AG10803 (cell line): ENCODE measurements at regions not wholly inside any gene's neighbourhood (a gene's known extent, or its start where the extent isn't known, plus 50 kb on each side); places are given as distances from the start of the nearest gene placed in this dataset.

Source experiments
- DNase-seq: peaks from one replicate; pipeline ENCODE4 v3.0.0; 2010; ENCODE audit warnings: low read depth
- H3K4me3 ChIP-seq: 2 replicates; pipeline ENCODE4 v1.5.1; 2011; ENCODE audit warnings: mild to moderate bottlenecking, low read length, control low read depth
- TF ChIP-seq, protein P1 (sequence below): conservative IDR thresholded peaks from 2 replicates; pipeline ENCODE4 v1.5.1; 2011; ENCODE audit warnings: mild to moderate bottlenecking, low read length, control low read depth, inconsistent platforms

DNA sequence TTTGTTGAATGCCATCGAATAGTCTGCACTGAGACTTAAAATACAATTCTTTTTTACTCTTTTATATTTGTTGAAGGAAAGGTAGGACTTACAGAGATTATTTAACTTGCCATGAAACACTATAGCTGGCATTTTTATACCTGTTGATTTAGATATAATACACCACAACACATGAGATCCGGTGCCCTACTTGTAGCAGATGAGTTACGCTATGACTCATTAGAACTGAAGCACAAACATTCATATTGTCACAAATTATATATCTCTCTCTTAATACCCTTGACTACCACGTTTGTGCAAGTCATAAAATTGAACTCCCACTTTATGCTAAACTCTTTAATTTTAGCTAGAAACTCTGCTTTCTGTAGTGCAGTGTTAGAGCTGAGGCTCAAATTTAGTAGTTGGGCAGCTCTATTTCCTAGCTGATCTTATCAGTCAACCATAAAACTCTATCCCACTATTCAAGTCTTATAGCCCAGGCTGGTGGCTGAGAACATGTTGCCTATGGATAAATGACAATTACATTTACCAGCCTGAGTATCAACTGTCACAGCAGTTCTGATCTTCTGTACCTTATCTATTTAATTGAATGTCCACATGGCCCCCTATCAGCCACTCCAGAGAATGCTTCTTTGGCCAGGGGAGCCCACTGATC, 137.4 kb upstream of the SEMA3D start:
- DNase-seq, result no peak
- TF ChIP-seq, protein P1, sequence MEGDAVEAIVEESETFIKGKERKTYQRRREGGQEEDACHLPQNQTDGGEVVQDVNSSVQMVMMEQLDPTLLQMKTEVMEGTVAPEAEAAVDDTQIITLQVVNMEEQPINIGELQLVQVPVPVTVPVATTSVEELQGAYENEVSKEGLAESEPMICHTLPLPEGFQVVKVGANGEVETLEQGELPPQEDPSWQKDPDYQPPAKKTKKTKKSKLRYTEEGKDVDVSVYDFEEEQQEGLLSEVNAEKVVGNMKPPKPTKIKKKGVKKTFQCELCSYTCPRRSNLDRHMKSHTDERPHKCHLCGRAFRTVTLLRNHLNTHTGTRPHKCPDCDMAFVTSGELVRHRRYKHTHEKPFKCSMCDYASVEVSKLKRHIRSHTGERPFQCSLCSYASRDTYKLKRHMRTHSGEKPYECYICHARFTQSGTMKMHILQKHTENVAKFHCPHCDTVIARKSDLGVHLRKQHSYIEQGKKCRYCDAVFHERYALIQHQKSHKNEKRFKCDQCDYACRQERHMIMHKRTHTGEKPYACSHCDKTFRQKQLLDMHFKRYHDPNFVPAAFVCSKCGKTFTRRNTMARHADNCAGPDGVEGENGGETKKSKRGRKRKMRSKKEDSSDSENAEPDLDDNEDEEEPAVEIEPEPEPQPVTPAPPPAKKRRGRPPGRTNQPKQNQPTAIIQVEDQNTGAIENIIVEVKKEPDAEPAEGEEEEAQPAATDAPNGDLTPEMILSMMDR, result no peak
- no peak overlapping the region for H3K4me3 ChIP-seq

DNA sequence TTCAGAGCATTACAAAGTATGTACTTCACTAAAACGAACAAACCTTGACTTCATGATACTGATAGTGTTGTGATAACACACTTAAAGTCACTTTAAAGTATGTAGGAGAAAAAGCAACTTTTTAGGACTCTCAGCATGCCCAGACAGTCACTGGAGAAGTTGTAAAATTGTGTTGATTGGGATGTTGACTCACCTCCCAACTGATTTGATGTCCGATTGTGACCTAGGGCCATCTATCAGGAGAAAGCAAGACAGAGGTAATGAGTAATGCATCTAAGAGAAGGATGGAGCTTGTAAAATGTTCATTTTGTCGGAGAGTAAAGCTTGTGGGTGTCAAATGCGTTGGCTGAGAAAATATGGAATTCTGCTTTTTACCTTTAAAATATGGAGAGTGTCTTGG, 135.4 kb upstream of the SEMA3D start:
- TF ChIP-seq, protein P1, result no peak
- no peak overlapping the region for H3K4me3 ChIP-seq
- no peak for DNase-seq

DNA sequence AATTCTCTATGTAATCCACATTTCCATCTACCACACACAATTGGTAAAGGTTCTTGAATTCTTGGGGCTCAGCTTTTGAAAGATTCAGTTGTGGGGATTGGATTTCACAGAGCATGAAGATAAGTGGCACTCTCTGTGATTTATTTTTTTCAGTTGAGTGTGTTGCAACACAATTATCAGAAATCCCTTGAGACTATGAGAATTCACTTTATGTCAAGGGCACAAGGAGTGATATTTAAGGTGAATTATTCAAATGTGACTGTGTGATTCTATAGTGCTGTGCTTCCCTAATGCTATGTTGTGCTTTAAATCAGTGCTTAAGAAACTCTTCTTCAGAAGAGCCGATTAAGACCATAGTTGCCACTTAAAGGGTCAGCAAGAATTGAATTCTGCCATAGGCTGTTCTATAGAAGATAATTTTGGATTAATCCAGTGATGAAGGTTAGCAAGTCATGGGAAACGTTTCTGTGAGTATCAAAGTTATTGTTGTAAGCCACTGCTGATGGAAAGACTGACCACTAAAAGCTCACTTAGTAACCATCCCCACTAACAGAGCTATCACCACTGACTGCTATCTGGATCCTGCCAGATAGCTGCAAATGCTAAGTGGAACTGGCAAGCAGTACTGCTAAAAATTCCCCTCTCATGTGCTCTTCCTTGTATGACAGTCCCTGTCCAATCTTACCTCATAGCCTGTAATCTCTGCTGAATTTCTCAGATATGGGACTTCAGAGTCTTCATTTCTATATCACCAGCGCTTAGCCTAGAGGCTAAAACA, 134.0 kb upstream of the SEMA3D start:
- no peak overlapping the region for H3K4me3 ChIP-seq
- TF ChIP-seq, protein P1, result no peak

DNA sequence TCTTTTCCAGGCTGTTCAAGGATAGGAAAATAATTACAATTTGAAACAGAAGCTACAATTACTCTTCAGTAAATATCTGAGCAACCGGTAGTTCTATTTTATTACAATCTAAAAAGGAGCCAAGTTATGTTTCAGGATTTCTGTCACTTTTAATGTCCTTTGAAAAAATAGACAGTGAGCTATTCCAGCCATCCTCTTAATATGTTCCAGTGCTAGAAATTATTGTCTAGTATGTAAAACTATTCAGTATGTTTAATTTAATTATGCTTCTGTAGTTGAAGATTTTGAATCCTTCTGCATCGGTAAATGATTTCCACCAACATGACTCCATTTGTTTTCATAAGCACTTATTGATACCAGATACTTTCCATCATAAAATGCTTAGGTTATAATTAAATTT, 129.6 kb upstream of the SEMA3D start:
- no peak overlapping the region for H3K4me3 ChIP-seq
- no peak for DNase-seq
- TF ChIP-seq, protein P1, result no peak

More for the DNA sequence above, 134.0 kb upstream of the SEMA3D start:
- no peak for DNase-seq

DNA sequence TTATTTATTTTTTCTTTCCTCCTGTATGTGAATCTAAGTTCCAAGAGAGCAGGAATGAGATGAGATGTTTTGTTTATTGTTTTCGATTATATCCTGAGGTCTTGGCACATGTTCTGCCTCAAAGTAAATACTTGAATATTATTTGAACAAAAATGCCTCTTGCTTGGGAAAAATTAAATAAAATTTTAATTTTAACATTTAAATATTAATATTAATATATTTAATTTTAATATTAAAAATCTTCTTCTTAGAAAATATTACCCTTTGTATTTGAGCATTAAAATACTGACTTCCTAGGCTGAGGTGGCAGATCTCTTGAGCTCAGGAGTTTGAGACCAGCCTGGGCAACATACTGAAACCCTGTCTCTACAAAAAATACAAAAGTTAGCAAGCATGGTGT, 123.4 kb upstream of the SEMA3D start:
- TF ChIP-seq, protein P1, result no peak
- no peak for DNase-seq
- H3K4me3 ChIP-seq, result no peak overlapping the region

DNA sequence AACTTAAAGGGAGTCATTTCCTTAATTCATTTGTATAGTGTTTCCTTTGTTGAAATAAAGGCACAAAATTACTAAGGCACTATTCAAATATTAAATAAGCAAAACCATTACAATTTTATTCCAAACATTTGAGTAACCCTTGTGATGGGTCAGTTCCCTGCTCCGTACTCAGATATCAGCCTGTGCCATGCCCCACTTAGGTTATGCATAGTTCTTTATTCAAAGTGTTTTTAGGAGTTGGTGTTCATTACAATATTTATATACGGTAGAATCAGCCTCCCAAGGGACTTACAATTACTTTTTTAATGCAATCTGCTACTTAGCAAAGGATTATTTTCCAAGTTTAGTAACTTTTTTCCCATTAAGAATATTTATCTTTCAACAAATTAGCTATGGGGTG, 119.3 kb upstream of the SEMA3D start:
- DNase-seq, result no peak
- TF ChIP-seq, protein P1, result no peak
- no peak overlapping the region for H3K4me3 ChIP-seq

DNA sequence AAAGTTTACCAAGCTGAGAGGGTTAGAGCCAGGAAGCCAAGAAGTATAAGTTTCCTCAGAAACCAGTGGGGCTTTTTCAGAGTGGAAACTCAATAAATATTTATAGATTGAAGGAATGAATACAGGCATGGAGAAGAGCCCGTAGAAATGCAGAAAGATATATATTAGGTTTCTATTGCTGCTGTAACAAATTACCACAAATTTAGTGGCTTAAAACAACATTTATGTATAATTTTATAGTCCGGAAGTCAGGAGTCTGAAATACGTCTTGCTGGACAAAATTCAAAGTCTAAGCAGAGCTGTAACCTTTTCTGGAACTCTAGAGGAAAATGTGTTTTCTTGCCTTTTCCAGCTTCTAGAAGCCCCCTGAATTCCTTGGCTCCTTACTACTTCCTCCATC, 107.3 kb upstream of the SEMA3D start:
- DNase-seq, result no peak
- H3K4me3 ChIP-seq, result no peak overlapping the region
- TF ChIP-seq, protein P1, result no peak
